Right lobe of liver (tissue), 6 donors: ENCODE measurements at regions not wholly inside any gene's neighbourhood (a gene's known extent, or its start where the extent isn't known, plus 50 kb on each side); places are given as distances from the start of the nearest gene placed in this dataset.
"Not testable (repeated sequence)": the region's sequence is repeated elsewhere in the genome, so short reads cannot be mapped to it uniquely, and the experiment has no call there.

Experiments used
- ATAC-seq, 4 donors: fragments of 200-7000 bp; cut with Tn5 transposase; one replicate each; pipeline ENCODE4 v1.9.1; 2020; ENCODE audit warnings: mild to moderate bottlenecking in 4 of 4, moderate library complexity in 4 of 4
- DNase-seq, 3 donors: peaks; one replicate each; pipeline ENCODE4 v3.0.0-alpha.2; 2020
- H3K27ac ChIP-seq, 3 donors: fragments of 200-600 bp; one replicate each; pipeline ENCODE4 v1.8.0; 2022
- H3K27me3 ChIP-seq, 2 donors: fragments of 200-600 bp; one replicate each; pipeline ENCODE4 v1.8.0; 2022
- H3K36me3 ChIP-seq, 4 donors: fragments of 200-600 bp; sonication (generic) in 1 of 4; one replicate each; pipeline versions ENCODE4 v1.5.1 to v1.8.0; 2017 to 2022; ENCODE audit warnings: control low read depth in 1 of 4
- H3K4me1 ChIP-seq, 4 donors: fragments of 200-600 bp; sonication (generic) in 1 of 4; one replicate each; pipeline versions ENCODE4 v1.5.1 to v1.8.0; 2017 to 2022; ENCODE audit warnings: control low read depth in 1 of 4
- H3K4me3 ChIP-seq, 3 donors: fragments of 200-600 bp; one replicate each; pipeline ENCODE4 v1.8.0; 2022
- H3K9me3 ChIP-seq, 4 donors: fragments of 200-600 bp; sonication (generic) in 1 of 4; one replicate each; pipeline versions ENCODE4 v1.5.1 to v1.8.0; 2017 to 2022; ENCODE audit warnings: control low read depth in 1 of 4
- CTCF ChIP-seq, 4 donors: fragments of 200-600 bp in 3 of 4; fragments of 450-650 bp in 1 of 4; IDR thresholded peaks; one replicate each; pipeline versions ENCODE4 v1.5.1 to v1.8.0; 2016 to 2022; ENCODE audit warnings: antibody characterized with exemption in 4 of 4, mild to moderate bottlenecking in 2 of 4
- POLR2A ChIP-seq: fragments of 450-650 bp; IDR thresholded peaks from one replicate; pipeline ENCODE4 v1.6.1; 2017; ENCODE audit warnings: antibody characterized with exemption, mild to moderate bottlenecking
- WGBS: methylation state at CpG from one replicate; pipeline ENCODE4 v1.1.6; 2018; ENCODE audit warnings: low coverage, low lambda C conversion rate; ENCODE audit not compliant: insufficient coverage; ENCODE audit errors: missing lambda C conversion rate; 5-methylcytosine and 5-hydroxymethylcytosine counted together
- intact Hi-C, 2 donors: fragments of 100-400 bp; cut with DNase I; formaldehyde crosslinking; loops; one replicate each; pipeline versions ENCODE4 v1.11.2 to v1.14.1; 2022
- donor health status: DM: no; HTN: yes; CAD: no.
- donor health status: DM: no; HTN: no; CAD: no.
- donor health status: DM: no; HTN: no; CAD: no.
- donor health status: DM: no; HTN: yes; CAD: no.
- donor health status: DM: no; HTN: yes; CAD: no.

- WGBS, result 56% methylated on average over 3 of the region's 3 CpGs
- DNase-seq (no peak), ATAC-seq (peak in 3 of 4 donors; percentile 30 to 87 (median 40))
- Histone ChIP-seq H3K4me1 (no peaks in the 10 kb centered on the region), H3K9me3 (no peaks in the 10 kb centered on the region), H3K36me3 (no peaks in the 10 kb centered on the region), H3K27ac (no peak overlapping the region), H3K27me3 (no peaks in the 10 kb centered on the region), H3K4me3 (no peak overlapping the region)
- no peak for TF ChIP-seq CTCF (IDR thresholded peaks at IDR 0.05)
- no peak for TF ChIP-seq POLR2A
- intact Hi-C loops, result no loop called here
These were observed 545.0 kb upstream of the ZNF804A start for GRCh38 chr2:184053326-184053725.

GRCh38 chr2:184054419-184054818 is 543.9 kb upstream of the ZNF804A start:
- H3K4me3 ChIP-seq, H3K9me3 ChIP-seq, intact Hi-C loops, H3K36me3 ChIP-seq, H3K27ac ChIP-seq, DNase-seq, ATAC-seq, H3K27me3 ChIP-seq, H3K4me1 ChIP-seq: not testable (repeated sequence)
- WGBS, result 58% methylated on average over 1 of the region's 1 CpG

GRCh38 chr2:184057910-184058309 is 540.4 kb upstream of the ZNF804A start:
- Histone ChIP-seq H3K27ac (no peak overlapping the region), H3K27me3 (no peaks in the 10 kb centered on the region), H3K4me1 (no peaks in the 10 kb centered on the region), H3K4me3 (no peak overlapping the region), H3K36me3 (no peaks in the 10 kb centered on the region), H3K9me3 (no peaks in the 10 kb centered on the region)
- intact Hi-C loops, result no loop called here
- ATAC-seq (no peak), DNase-seq (no peak)
- 60% methylated on average over 3 of the region's 4 CpGs for WGBS
- TF ChIP-seq POLR2A (no peak), CTCF (IDR thresholded peaks at IDR 0.05) (no peak)

GRCh38 chr2:184060268-184060667 is 538.1 kb upstream of the ZNF804A start:
- WGBS, result 74% methylated on average over 3 of the region's 3 CpGs
- H3K27me3 ChIP-seq, intact Hi-C loops, ATAC-seq, H3K27ac ChIP-seq, H3K36me3 ChIP-seq, H3K4me3 ChIP-seq, DNase-seq, H3K4me1 ChIP-seq, H3K9me3 ChIP-seq: not testable (repeated sequence)

GRCh38 chr2:184067502-184067901 is 530.8 kb upstream of the ZNF804A start:
- no peaks in the 10 kb centered on the region for H3K27me3 ChIP-seq
- H3K36me3 ChIP-seq, result no peaks in the 10 kb centered on the region
- no peaks in the 10 kb centered on the region for H3K9me3 ChIP-seq
- intact Hi-C loops, result no loop called here
- ATAC-seq, result peak; percentile 41 to 63 (median 48)
- TF ChIP-seq POLR2A (no peak), CTCF (IDR thresholded peaks at IDR 0.05) (peak; percentile 28 to 47 (median 46))
- H3K4me1 ChIP-seq, result no peaks in the 10 kb centered on the region
- WGBS, result 55% methylated on average over 3 of the region's 3 CpGs
- no peak overlapping the region for H3K4me3 ChIP-seq
- DNase-seq, result no peak
- H3K27ac ChIP-seq, result no peak overlapping the region

- ATAC-seq, result no peak
- H3K27ac ChIP-seq, result no peak overlapping the region
- H3K9me3 ChIP-seq, result no peaks in the 10 kb centered on the region
- peaks cover 0 to 8% (median 0%) of the 10 kb centered on the region in 4 donors for H3K4me1 ChIP-seq
- H3K27me3 ChIP-seq, result no peaks in the 10 kb centered on the region
- no peak overlapping the region for H3K4me3 ChIP-seq
- intact Hi-C loops, result no loop called here
- no peak for DNase-seq
- WGBS, result 40% methylated on average over 2 of the region's 2 CpGs
- no peak for TF ChIP-seq POLR2A
- no peak for TF ChIP-seq CTCF (IDR thresholded peaks at IDR 0.05)
- no peaks in the 10 kb centered on the region for H3K36me3 ChIP-seq
These were observed 525.9 kb upstream of the ZNF804A start for GRCh38 chr2:184072470-184072869.
